ENCODE measurements at regions not wholly inside any gene's neighbourhood (a gene's known extent, or its start where the extent isn't known, plus 50 kb on each side); places are given as distances from the start of the nearest gene placed in this dataset.

DNA sequence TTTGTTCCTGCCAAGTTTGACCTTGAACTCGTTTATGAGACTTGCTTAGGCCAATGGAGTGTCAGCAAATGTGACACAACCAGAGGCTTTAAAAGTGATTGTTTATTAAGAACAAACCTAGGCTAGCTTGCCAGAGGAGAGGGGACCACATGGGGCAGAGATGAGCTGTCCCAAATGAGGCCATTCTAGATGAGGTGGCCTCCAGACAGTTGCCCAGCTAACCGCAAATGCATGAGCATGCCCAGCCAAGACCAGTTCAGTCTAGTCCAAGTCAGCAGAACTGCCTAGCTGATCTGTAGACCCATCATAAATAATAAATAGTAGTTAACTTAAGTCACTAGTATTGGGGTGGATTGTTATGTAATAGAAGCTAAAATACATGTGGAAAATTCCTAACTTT, 172.8 kb upstream of the DYRK2 start:
- POLR2A ChIA-PET = no interaction called here
- H2AFZ ChIP-seq (ENCODE audit: low read depth, low read length, poor library complexity, severe bottlenecking) = no peak overlapping the region
- no peak overlapping the region for H3K9ac ChIP-seq (ENCODE audit: low read length)

GRCh38 chr12:67477681-67478265, 170.8 kb upstream of the DYRK2 start:
- RAD21 ChIA-PET (ENCODE audit: low non-redundant PET in 1 of 2, low total read pairs in 2 of 2, uncharacterized antibody in 2 of 2, unreplicated experiment in 2 of 2) = no interaction called here
- Histone ChIP-seq H3K4me1 (ENCODE audit: control insufficient read depth in 1 of 2, insufficient read depth in 2 of 2, low read length in 2 of 2) (no peaks in the 10 kb centered on the region), H3K36me3 (ENCODE audit: control insufficient read depth in 1 of 2, insufficient read depth in 2 of 2, low read length in 2 of 2) (no peaks in the 10 kb centered on the region), H3K27me3 (ENCODE audit: insufficient read depth, low read length) (no peaks in the 10 kb centered on the region), H3K4me2 (ENCODE audit: low read length) (no peak overlapping the region), H4K20me1 (ENCODE audit: insufficient read depth) (no peaks in the 10 kb centered on the region), H2AFZ (ENCODE audit: low read depth, low read length, poor library complexity, severe bottlenecking) (no peak overlapping the region), H3K4me3 (replicated peaks in 1 of 2; ENCODE audit: low read depth in 1 of 2, low read length in 2 of 2) (no peak overlapping the region), H3K27ac (ENCODE audit: low read depth, low read length) (no peak overlapping the region), H3K79me2 (ENCODE audit: insufficient read depth, low read length) (no peaks in the 10 kb centered on the region), H3K9ac (ENCODE audit: low read length) (no peak overlapping the region), H3K9me3 (ENCODE audit: control insufficient read depth in 1 of 2, insufficient read depth in 1 of 2, low read depth in 1 of 2, low read length in 2 of 2) (no peaks in the 10 kb centered on the region), H3K9me2 (ENCODE audit: insufficient read depth) (no peaks in the 10 kb centered on the region)
- intact Hi-C loops (cut with micrococcal nuclease) = no loop called here
- POLR2A ChIA-PET = no interaction called here
- CTCF ChIA-PET = no interaction called here
- ATAC-seq = no peak
- BruUV-seq (replicated peaks) = no TSS peak
- no peak for DNase-seq (ENCODE audit: low read depth, low spot score)
- TF ChIP-seq EZH2 (IDR thresholded peaks at IDR 0.05) = no peak
- TF ChIP-seq CEBPB (IDR thresholded peaks at IDR 0.05; ENCODE audit: low read depth) = no peak
- no peak for TF ChIP-seq SP1 (IDR thresholded peaks at IDR 0.05; ENCODE audit: low read depth)
- TF ChIP-seq, protein P1, sequence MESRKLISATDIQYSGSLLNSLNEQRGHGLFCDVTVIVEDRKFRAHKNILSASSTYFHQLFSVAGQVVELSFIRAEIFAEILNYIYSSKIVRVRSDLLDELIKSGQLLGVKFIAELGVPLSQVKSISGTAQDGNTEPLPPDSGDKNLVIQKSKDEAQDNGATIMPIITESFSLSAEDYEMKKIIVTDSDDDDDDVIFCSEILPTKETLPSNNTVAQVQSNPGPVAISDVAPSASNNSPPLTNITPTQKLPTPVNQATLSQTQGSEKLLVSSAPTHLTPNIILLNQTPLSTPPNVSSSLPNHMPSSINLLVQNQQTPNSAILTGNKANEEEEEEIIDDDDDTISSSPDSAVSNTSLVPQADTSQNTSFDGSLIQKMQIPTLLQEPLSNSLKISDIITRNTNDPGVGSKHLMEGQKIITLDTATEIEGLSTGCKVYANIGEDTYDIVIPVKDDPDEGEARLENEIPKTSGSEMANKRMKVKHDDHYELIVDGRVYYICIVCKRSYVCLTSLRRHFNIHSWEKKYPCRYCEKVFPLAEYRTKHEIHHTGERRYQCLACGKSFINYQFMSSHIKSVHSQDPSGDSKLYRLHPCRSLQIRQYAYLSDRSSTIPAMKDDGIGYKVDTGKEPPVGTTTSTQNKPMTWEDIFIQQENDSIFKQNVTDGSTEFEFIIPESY (IDR thresholded peaks at IDR 0.05; ENCODE audit: extremely low read depth, insufficient replicate concordance, low read length) = no peak
- TF ChIP-seq CTCF (IDR thresholded peaks at IDR 0.05 in 2 of 3, conservative IDR thresholded peaks at IDR 0.05 in 1 of 3; ENCODE audit: borderline replicate concordance in 1 of 3, insufficient read depth in 1 of 3, low read depth in 2 of 3, low read length in 2 of 3) = no peak
- no peak for TF ChIP-seq RAD21 (IDR thresholded peaks at IDR 0.05; ENCODE audit: low read depth)
- no peak for TF ChIP-seq SRF (IDR thresholded peaks at IDR 0.05; ENCODE audit: low read depth)
- no peak for TF ChIP-seq EZH2phosphoT487 (IDR thresholded peaks at IDR 0.05; ENCODE audit: borderline replicate concordance)
- no peak for TF ChIP-seq POLR2A (IDR thresholded peaks at IDR 0.05; ENCODE audit: borderline replicate concordance, extremely low read depth, insufficient read depth, insufficient read length)
- no peak for TF ChIP-seq ELF1 (IDR thresholded peaks at IDR 0.05; ENCODE audit: borderline replicate concordance, low read depth)
- no peak for TF ChIP-seq CBX3 (IDR thresholded peaks at IDR 0.05; ENCODE audit: low read depth)
- TF ChIP-seq YY1 (IDR thresholded peaks at IDR 0.05; ENCODE audit: extremely low read depth, insufficient replicate concordance, low read depth, low read length) = no peak
- TF ChIP-seq ZNF274 (IDR thresholded peaks at IDR 0.05; ENCODE audit: low read depth, low read length) = no peak
- no peak for TF ChIP-seq EGR1 (IDR thresholded peaks at IDR 0.05; ENCODE audit: low read depth)
- TF ChIP-seq SIN3A (IDR thresholded peaks at IDR 0.05; ENCODE audit: low read depth) = no peak

More for the DNA sequence above, 172.8 kb upstream of the DYRK2 start:
- Histone ChIP-seq H3K79me2 (ENCODE audit: insufficient read depth, low read length) (no peaks in the 10 kb centered on the region), H3K4me3 (replicated peaks in 1 of 2; ENCODE audit: low read depth in 1 of 2, low read length in 2 of 2) (no peak overlapping the region), H3K9me2 (ENCODE audit: insufficient read depth) (no peaks in the 10 kb centered on the region), H4K20me1 (ENCODE audit: insufficient read depth) (no peaks in the 10 kb centered on the region), H3K4me1 (ENCODE audit: control insufficient read depth in 1 of 2, insufficient read depth in 2 of 2, low read length in 2 of 2) (no peaks in the 10 kb centered on the region), H3K9me3 (ENCODE audit: control insufficient read depth in 1 of 2, insufficient read depth in 1 of 2, low read depth in 1 of 2, low read length in 2 of 2) (no peaks in the 10 kb centered on the region), H3K4me2 (ENCODE audit: low read length) (no peak overlapping the region), H3K27me3 (ENCODE audit: insufficient read depth, low read length) (no peaks in the 10 kb centered on the region), H3K27ac (ENCODE audit: low read depth, low read length) (no peak overlapping the region), H3K36me3 (ENCODE audit: control insufficient read depth in 1 of 2, insufficient read depth in 2 of 2, low read length in 2 of 2) (no peaks in the 10 kb centered on the region)
- ChIA-PET RAD21 (ENCODE audit: low non-redundant PET in 1 of 2, low total read pairs in 2 of 2, uncharacterized antibody in 2 of 2, unreplicated experiment in 2 of 2) (no interaction called here), CTCF (no interaction called here)
- intact Hi-C loops (cut with micrococcal nuclease) = no loop called here
- BruUV-seq (replicated peaks) = no TSS peak
- ATAC-seq (no peak), DNase-seq (ENCODE audit: low read depth, low spot score) (no peak)
- no peak for TF ChIP-seq POLR2A (IDR thresholded peaks at IDR 0.05; ENCODE audit: borderline replicate concordance, extremely low read depth, insufficient read depth, insufficient read length)
- no peak for TF ChIP-seq ZFX (IDR thresholded peaks at IDR 0.05)
- no peak for TF ChIP-seq TCF7L2 (IDR thresholded peaks at IDR 0.05; ENCODE audit: borderline replicate concordance, extremely low read depth, insufficient read depth, insufficient read length)
- no peak for TF ChIP-seq JUND (IDR thresholded peaks at IDR 0.05)
- no peak for TF ChIP-seq POLR2AphosphoS5 (IDR thresholded peaks at IDR 0.05; ENCODE audit: low read depth, low read length)
- TF ChIP-seq EZH2 (IDR thresholded peaks at IDR 0.05) = no peak
- TF ChIP-seq MAX (IDR thresholded peaks at IDR 0.05) = no peak
- no peak for TF ChIP-seq YY1 (IDR thresholded peaks at IDR 0.05; ENCODE audit: extremely low read depth, insufficient replicate concordance, low read depth, low read length)
